Activated CD8-positive, alpha-beta T cell treated with anti-CD3 and anti-CD28 coated beads for 36 hours (primary cell): ENCODE measurements at regions not wholly inside any gene's neighbourhood (a gene's known extent, or its start where the extent isn't known, plus 50 kb on each side); places are given as distances from the start of the nearest gene placed in this dataset.
"Not testable (repeated sequence)": the region's sequence is repeated elsewhere in the genome, so short reads cannot be mapped to it uniquely, and the experiment has no call there.

Experiments used
- ATAC-seq: fragments of 200-7000 bp; cut with Tn5 transposase; one replicate; pipeline ENCODE4 v1.10.0; 2021; ENCODE audit warnings: mild to moderate bottlenecking, moderate library complexity
- CTCF ChIA-PET: fragments of 350-600 bp; sonication (Branson Sonifier 250); formaldehyde crosslinking; loops from one replicate; lab custom pipeline; 2021; ENCODE audit warnings: antibody characterized with exemption; lab: Charles Lee
- POLR2A ChIA-PET: fragments of 350-600 bp; sonication (Branson Sonifier 250); formaldehyde crosslinking; loops from one replicate; lab custom pipeline; 2021; ENCODE audit warnings: antibody characterized with exemption; lab: Charles Lee
- DNase-seq: peaks from one replicate; pipeline ENCODE4 v3.0.0-alpha.2; 2020
- H3K27ac Mint-ChIP-seq: one replicate; pipeline ENCODE4 v1.8.0; 2021; ENCODE audit warnings: mild to moderate bottlenecking, mixed read lengths
- H3K27me3 Mint-ChIP-seq: one replicate; pipeline ENCODE4 v1.8.0; 2021; ENCODE audit warnings: mixed read lengths
- H3K36me3 Mint-ChIP-seq: one replicate; pipeline ENCODE4 v1.8.0; 2021; ENCODE audit warnings: low read depth, mixed read lengths
- H3K4me1 Mint-ChIP-seq: one replicate; pipeline ENCODE4 v1.8.0; 2021; ENCODE audit warnings: low read depth, mixed read lengths
- H3K4me3 Mint-ChIP-seq: one replicate; pipeline ENCODE4 v1.8.0; 2021; ENCODE audit warnings: mild to moderate bottlenecking, moderate library complexity, mixed read lengths
- H3K9me3 Mint-ChIP-seq: one replicate; pipeline ENCODE4 v1.8.0; 2021; ENCODE audit warnings: mixed read lengths
- intact Hi-C: fragments of 100-400 bp; cut with micrococcal nuclease; formaldehyde crosslinking; loops from one replicate; pipeline ENCODE4 v1.10.0; 2022
- TF ChIP-seq, protein P1 (sequence below): fragments of 200-600 bp; IDR thresholded peaks from one replicate; pipeline ENCODE4 v1.8.0; 2022; ENCODE audit warnings: antibody characterized with exemption, mild to moderate bottlenecking

DNA sequence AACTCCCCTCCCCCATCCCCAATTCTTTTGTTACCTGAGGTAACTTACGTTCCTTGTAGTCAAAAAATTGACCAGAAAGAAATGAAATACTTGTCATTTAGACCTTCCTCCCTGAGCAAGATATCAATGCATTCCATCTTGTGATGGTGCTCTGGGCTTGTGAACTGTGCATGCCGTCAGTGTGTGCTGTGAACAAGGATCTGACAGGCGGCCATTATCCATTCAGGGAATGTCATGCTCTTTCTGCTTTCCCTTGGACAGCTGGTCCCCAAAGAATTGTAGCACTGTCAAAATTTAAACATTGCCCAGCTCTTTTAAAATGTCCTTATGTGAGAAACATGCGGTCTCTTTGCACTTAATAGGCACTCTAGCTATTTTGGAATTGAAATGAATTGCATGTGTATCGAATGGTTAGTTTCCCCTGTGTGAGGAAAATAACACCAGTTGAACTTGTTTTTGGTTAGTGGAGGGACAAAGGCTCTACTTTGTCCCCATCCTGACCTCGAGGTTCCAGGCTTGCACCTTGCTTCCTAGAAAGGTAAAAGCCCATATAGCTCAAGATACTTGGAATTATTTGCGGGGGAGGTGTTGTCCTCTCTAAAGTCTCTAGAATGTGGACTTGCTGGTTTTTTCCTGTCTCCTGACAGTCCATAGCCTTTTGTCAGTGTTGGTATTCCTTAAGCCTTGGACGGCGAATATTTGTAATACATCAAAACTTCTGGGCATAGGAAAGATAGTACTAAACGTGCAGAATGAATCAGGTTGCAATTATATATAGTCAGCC lies 350.9 kb downstream of the NUP35 start:
- ATAC-seq (no peak), DNase-seq (no peak)
- Mint-ChIP-seq H3K27me3 (no peaks in the 10 kb centered on the region), H3K9me3 (peaks cover 3% of the 10 kb centered on the region), H3K27ac (no peak overlapping the region), H3K4me3 (no peak overlapping the region), H3K36me3 (no peaks in the 10 kb centered on the region), H3K4me1 (no peaks in the 10 kb centered on the region)
- POLR2A ChIA-PET, result no interaction called here
- intact Hi-C loops, result no loop called here
- TF ChIP-seq, protein P1, sequence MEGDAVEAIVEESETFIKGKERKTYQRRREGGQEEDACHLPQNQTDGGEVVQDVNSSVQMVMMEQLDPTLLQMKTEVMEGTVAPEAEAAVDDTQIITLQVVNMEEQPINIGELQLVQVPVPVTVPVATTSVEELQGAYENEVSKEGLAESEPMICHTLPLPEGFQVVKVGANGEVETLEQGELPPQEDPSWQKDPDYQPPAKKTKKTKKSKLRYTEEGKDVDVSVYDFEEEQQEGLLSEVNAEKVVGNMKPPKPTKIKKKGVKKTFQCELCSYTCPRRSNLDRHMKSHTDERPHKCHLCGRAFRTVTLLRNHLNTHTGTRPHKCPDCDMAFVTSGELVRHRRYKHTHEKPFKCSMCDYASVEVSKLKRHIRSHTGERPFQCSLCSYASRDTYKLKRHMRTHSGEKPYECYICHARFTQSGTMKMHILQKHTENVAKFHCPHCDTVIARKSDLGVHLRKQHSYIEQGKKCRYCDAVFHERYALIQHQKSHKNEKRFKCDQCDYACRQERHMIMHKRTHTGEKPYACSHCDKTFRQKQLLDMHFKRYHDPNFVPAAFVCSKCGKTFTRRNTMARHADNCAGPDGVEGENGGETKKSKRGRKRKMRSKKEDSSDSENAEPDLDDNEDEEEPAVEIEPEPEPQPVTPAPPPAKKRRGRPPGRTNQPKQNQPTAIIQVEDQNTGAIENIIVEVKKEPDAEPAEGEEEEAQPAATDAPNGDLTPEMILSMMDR, result no peak
- CTCF ChIA-PET, result interaction anchor here (1.0 kb wide), 1 partner anchor 25 kb away, joined by 4 read pairs; no protein-coding TSS in a partner anchor

- Mint-ChIP-seq H3K36me3 (no peaks in the 10 kb centered on the region), H3K27ac (no peak overlapping the region), H3K27me3 (no peaks in the 10 kb centered on the region), H3K4me1 (no peaks in the 10 kb centered on the region), H3K9me3 (no peaks in the 10 kb centered on the region), H3K4me3 (no peak overlapping the region)
- DNase-seq, result no peak
- ATAC-seq, result no peak
- ChIA-PET CTCF (no interaction called here), POLR2A (no interaction called here)
- TF ChIP-seq, protein P1, result no peak
- intact Hi-C loops, result no loop called here
Observed at GRCh38 chr2:183476490-183476889, 352.2 kb downstream of the NUP35 start.

DNA sequence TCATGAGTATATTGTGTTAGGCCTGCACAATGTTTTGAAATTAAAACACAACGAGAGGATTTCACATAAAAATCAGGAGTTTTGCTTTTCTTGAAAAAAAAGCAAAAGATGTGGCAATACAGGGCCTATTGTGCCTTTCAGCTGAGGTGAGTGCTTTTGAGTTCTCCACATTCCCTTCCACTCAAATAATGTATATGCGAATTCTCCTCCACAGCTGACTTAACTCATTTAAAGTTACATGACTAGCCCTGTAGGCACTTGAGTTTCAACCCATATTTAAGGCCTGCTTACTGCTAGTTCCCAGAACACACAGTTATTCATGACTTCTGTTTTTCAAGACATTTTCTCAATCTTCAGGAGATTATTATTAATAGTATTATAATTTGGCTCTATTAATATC lies 353.1 kb downstream of the NUP35 start:
- peaks cover 1% of the 10 kb centered on the region for H3K9me3 Mint-ChIP-seq
- intact Hi-C loops, result no loop called here
- POLR2A ChIA-PET, result no interaction called here
- H3K27me3 Mint-ChIP-seq, result no peaks in the 10 kb centered on the region
- CTCF ChIA-PET, result no interaction called here
- DNase-seq (no peak), ATAC-seq (no peak)
- H3K4me3 Mint-ChIP-seq, result no peak overlapping the region
- no peaks in the 10 kb centered on the region for H3K4me1 Mint-ChIP-seq
- no peak overlapping the region for H3K27ac Mint-ChIP-seq
- TF ChIP-seq, protein P1, result no peak
- H3K36me3 Mint-ChIP-seq, result no peaks in the 10 kb centered on the region

GRCh38 chr2:183478941-183479595 lies 354.8 kb downstream of the NUP35 start:
- H3K27ac Mint-ChIP-seq, DNase-seq, intact Hi-C loops, H3K4me1 Mint-ChIP-seq, CTCF ChIA-PET, H3K4me3 Mint-ChIP-seq, H3K27me3 Mint-ChIP-seq, POLR2A ChIA-PET, H3K36me3 Mint-ChIP-seq, H3K9me3 Mint-ChIP-seq, ATAC-seq: not testable (repeated sequence)

DNA sequence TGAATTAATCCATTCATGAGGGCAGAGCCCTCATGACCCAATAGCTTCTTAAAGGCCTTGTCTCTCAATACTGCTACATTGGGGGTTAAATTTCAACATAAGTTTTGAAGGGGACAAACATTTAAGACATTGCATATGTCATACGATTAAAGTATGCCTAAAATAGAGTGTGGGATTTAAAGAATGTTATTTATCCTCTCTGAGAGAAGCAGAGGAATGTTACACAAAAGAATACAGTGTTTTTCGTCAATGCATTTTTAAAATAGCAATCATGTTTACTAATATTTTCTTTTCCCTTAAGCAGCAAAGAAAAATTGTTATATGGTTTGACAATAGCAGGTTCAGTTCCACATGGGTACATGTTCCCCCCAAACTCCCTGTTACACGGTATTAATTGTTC lies 363.1 kb downstream of the NUP35 start:
- no peak for ATAC-seq
- DNase-seq, result no peak
- H3K4me3 Mint-ChIP-seq, result no peak overlapping the region
- ChIA-PET POLR2A (no interaction called here), CTCF (no interaction called here)
- H3K9me3 Mint-ChIP-seq, result peaks cover 11% of the 10 kb centered on the region
- H3K4me1 Mint-ChIP-seq, result no peaks in the 10 kb centered on the region
- intact Hi-C loops, result no loop called here
- no peaks in the 10 kb centered on the region for H3K36me3 Mint-ChIP-seq
- TF ChIP-seq, protein P1, result no peak
- no peak overlapping the region for H3K27ac Mint-ChIP-seq
- H3K27me3 Mint-ChIP-seq, result no peaks in the 10 kb centered on the region
